HUES64 (cell line): ENCODE measurements at regions not wholly inside any gene's neighbourhood (a gene's known extent, or its start where the extent isn't known, plus 50 kb on each side); places are given as distances from the start of the nearest gene placed in this dataset.

ENCODE experiments used
- H3K27ac ChIP-seq: 2 replicates; pipeline ENCODE4 v1.7.0; 2013; ENCODE audit warnings: low read depth, low read length, inconsistent platforms
- H3K27me3 ChIP-seq: 2 replicates; pipeline ENCODE4 v1.6.1; 2013; ENCODE audit warnings: mild to moderate bottlenecking, low read length; ENCODE audit not compliant: insufficient read depth
- H3K36me3 ChIP-seq: 2 replicates; pipeline ENCODE4 v1.6.1; 2013; ENCODE audit warnings: mild to moderate bottlenecking, low read length; ENCODE audit not compliant: insufficient read depth
- H3K4me1 ChIP-seq: 2 replicates; pipeline ENCODE4 v1.6.1; 2013; ENCODE audit warnings: mild to moderate bottlenecking, low read length, moderate library complexity; ENCODE audit not compliant: insufficient read depth
- H3K4me3 ChIP-seq: 2 replicates; pipeline ENCODE4 v1.5.1; 2013; ENCODE audit warnings: mild to moderate bottlenecking, low read length, moderate library complexity
- H3K9ac ChIP-seq: 2 replicates; pipeline ENCODE4 v1.6.1; 2013; ENCODE audit warnings: mild to moderate bottlenecking, low read depth, low read length
- H3K9me3 ChIP-seq: 2 replicates; pipeline ENCODE4 v1.6.1; 2013; ENCODE audit warnings: low read depth, low read length; ENCODE audit not compliant: insufficient read depth
- WGBS: fragments of 150-250, 120-280 bp; methylation state at CpG from one replicate; pipeline ENCODE4 v1.1.7; 2013; ENCODE audit warnings: missing lambda C conversion rate; 5-methylcytosine and 5-hydroxymethylcytosine counted together

DNA sequence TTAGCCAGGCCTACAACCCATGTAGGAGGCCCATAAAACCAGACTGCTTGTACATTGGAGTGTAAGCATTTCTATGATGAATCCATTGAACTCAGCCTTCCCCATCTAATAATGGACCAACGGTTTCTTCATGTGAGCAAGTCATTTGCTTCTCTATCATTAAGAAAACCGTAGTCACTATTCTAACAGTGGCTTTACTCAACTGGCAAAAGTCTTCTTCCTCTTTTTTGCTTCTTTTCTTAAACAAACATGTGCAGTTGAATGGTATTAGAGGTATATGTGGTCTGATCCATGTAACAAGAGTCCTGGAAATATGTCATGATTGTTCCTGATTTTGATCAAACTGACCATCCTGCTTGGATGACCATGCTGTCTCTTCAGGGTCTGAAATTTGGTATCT lies 132.4 kb upstream of the STXBP5 start:
- H3K4me1 ChIP-seq: no peaks in the 10 kb centered on the region
- no peaks in the 10 kb centered on the region for H3K27me3 ChIP-seq
- H3K9ac ChIP-seq: no peak overlapping the region
- no peaks in the 10 kb centered on the region for H3K36me3 ChIP-seq
- H3K27ac ChIP-seq: no peak overlapping the region
- no peak overlapping the region for H3K4me3 ChIP-seq
- H3K9me3 ChIP-seq: peaks cover 19% of the 10 kb centered on the region
- WGBS: 91% methylated on average over 2 of the region's 2 CpGs

GRCh38 chr6:147075381-147075780 lies 128.8 kb upstream of the STXBP5 start:
- Histone ChIP-seq H3K27me3 (no peaks in the 10 kb centered on the region), H3K4me3 (no peak overlapping the region), H3K27ac (no peak overlapping the region), H3K36me3 (no peaks in the 10 kb centered on the region), H3K4me1 (no peaks in the 10 kb centered on the region), H3K9ac (no peak overlapping the region), H3K9me3 (no peaks in the 10 kb centered on the region)
- WGBS: 95% methylated on average over 1 of the region's 1 CpG

DNA sequence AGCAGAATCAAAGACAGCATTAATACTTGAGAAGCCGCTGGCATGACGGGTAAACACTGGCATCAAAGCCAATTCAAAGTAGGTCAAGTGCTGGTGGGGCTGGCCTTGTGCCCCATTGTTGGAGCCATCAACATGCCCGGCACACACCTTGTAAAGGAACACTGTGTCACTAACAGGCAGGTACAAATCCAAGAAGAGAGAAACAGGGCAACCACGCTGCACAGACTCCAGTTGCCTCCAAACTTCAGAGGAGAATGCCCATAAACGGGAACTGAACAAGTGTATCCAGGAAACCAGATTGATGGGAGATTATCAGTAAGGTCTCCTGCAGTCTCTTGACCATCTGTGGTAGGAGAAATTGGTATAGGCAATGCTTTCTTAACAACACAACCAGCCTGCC lies 127.0 kb upstream of the STXBP5 start:
- H3K36me3 ChIP-seq: no peaks in the 10 kb centered on the region
- no peak overlapping the region for H3K27ac ChIP-seq
- no peak overlapping the region for H3K9ac ChIP-seq
- no peaks in the 10 kb centered on the region for H3K27me3 ChIP-seq
- no peak overlapping the region for H3K4me3 ChIP-seq
- 94% methylated on average over 5 of the region's 5 CpGs for WGBS
- H3K4me1 ChIP-seq: no peaks in the 10 kb centered on the region
- H3K9me3 ChIP-seq: no peaks in the 10 kb centered on the region

DNA sequence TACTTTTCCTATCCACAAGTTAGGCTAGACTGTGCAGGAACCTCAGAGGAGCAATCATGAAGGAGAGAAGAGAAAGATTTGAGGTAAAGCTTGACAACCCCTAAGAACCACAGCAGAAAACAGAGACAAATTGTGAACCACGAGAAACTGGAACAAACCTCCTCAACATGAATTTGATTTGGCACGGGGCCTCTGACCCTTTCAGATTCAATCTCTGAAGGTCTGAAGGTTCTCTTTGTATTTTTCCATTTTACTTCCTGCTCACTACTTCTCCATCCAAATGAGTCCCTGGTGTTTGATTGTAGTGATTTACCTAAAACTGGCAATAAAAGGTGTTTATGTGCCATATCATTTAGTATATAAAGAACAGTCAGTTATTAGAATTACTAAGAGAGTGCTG lies 126.1 kb upstream of the STXBP5 start:
- Histone ChIP-seq H3K4me3 (no peak overlapping the region), H3K9me3 (no peaks in the 10 kb centered on the region), H3K27me3 (no peaks in the 10 kb centered on the region), H3K9ac (no peak overlapping the region), H3K36me3 (no peaks in the 10 kb centered on the region), H3K4me1 (no peaks in the 10 kb centered on the region), H3K27ac (no peak overlapping the region)
- WGBS: 93% methylated on average over 2 of the region's 2 CpGs

GRCh38 chr6:147078602-147079001 lies 125.6 kb upstream of the STXBP5 start:
- Histone ChIP-seq H3K9ac (no peak overlapping the region), H3K27ac (no peak overlapping the region), H3K36me3 (no peaks in the 10 kb centered on the region), H3K27me3 (no peaks in the 10 kb centered on the region), H3K9me3 (no peaks in the 10 kb centered on the region), H3K4me3 (no peak overlapping the region), H3K4me1 (no peaks in the 10 kb centered on the region)
- 91% methylated on average over 2 of the region's 2 CpGs for WGBS

DNA sequence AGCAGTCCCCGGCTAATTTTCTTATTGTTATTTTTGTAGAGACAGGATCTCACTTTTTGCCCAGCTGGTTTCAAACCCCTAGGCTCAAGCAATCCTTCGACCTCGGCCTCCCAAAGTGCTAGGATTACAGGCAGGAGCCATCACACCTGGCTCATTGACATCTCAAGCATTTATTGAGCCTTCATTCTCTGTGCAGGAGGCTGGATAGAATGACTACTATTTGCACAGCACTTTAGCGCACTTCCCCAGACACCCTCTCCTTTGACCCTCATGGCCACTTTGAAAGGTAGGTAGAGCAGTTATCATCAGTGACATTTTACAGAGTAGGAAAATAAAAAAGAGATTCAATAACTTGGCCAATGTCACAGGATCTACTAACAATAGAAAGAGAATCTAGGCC lies 124.0 kb upstream of the STXBP5 start:
- H3K9me3 ChIP-seq: no peaks in the 10 kb centered on the region
- H3K4me3 ChIP-seq: no peak overlapping the region
- H3K36me3 ChIP-seq: no peaks in the 10 kb centered on the region
- no peak overlapping the region for H3K27ac ChIP-seq
- 96% methylated on average over 4 of the region's 4 CpGs for WGBS
- no peak overlapping the region for H3K9ac ChIP-seq
- H3K27me3 ChIP-seq: no peaks in the 10 kb centered on the region
- H3K4me1 ChIP-seq: no peaks in the 10 kb centered on the region

DNA sequence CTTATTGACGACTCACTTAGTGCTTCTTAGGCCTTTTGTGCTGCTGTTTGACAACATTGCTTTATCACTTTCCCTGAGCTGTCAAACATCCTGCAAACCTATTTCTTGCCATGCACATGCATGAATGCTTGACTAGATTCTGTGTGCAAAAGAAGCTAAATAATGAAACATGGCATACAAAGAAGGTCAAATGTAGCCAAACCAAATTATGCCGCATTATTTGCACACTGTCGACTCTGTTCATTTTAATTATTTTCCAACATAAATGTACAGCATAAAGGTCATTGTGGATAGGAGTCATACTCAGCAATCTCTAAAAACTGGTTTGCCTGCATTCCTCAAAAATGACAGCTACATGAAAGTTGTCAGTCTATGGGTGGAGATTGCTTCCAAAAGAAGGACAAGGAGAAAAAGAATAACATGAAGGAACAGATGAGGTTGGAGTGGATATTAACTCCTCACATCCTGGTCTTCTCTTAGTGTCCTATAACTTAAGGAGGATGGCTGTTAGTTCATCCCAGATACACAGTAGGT lies 123.1 kb upstream of the STXBP5 start:
- Histone ChIP-seq H3K9ac (no peak overlapping the region), H3K27ac (no peak overlapping the region), H3K4me3 (no peak overlapping the region), H3K27me3 (no peaks in the 10 kb centered on the region), H3K4me1 (no peaks in the 10 kb centered on the region), H3K9me3 (no peaks in the 10 kb centered on the region), H3K36me3 (no peaks in the 10 kb centered on the region)
- WGBS: 96% methylated on average over 3 of the region's 3 CpGs

DNA sequence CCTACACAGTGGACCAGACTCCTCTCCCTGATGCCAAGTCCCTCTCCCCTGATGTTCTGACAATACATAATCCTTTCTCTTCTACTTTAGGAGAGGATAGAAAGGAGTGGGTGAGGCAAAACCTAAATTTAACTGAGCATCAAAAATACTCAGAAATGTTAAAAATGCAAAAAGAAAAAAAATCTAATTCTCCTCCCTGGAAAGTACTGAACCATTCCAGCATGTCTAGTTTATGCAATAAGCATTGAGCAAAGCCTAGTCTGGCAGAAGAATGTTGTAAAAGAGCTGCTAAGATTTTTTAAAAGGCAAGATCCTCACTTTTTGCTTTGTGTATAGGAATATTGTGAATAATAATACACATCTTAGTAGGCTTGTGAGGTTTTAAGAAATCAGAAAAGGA lies 116.6 kb upstream of the STXBP5 start:
- Histone ChIP-seq H3K9ac (no peak overlapping the region), H3K9me3 (peaks cover 5% of the 10 kb centered on the region; the same call in 1 of the 2 replicates), H3K27ac (no peak overlapping the region), H3K36me3 (no peaks in the 10 kb centered on the region), H3K4me3 (no peak overlapping the region), H3K27me3 (no peaks in the 10 kb centered on the region), H3K4me1 (no peaks in the 10 kb centered on the region)

- Histone ChIP-seq H3K4me3 (no peak overlapping the region), H3K9me3 (peaks cover 5% of the 10 kb centered on the region; the same call in 1 of the 2 replicates), H3K36me3 (no peaks in the 10 kb centered on the region), H3K27ac (no peak overlapping the region), H3K4me1 (no peaks in the 10 kb centered on the region), H3K9ac (no peak overlapping the region), H3K27me3 (no peaks in the 10 kb centered on the region)
- WGBS: 80% methylated on average over 1 of the region's 1 CpG
Observed at GRCh38 chr6:147088861-147089260, 115.4 kb upstream of the STXBP5 start.

DNA sequence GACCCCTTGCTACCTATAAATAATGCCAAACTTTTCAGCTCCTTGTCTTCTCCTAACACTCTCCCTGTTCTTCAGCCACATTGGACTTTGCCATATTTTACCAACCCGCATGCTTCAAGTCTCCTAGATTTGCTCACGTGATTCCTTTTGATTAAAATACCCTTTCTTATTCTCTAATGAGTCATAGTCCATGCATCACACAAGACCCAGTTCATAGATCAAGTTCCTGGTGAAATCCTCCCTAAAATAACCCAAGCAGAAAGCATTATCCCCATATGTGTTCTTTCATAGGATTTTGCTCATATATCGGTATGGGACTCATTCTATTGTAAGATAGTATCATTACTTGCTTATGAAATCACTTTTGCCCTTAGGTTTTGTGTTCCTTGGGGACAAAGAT lies 108.9 kb upstream of the STXBP5 start:
- WGBS: 90% methylated on average over 2 of the region's 3 CpGs
- Histone ChIP-seq H3K4me3 (no peak overlapping the region), H3K9ac (no peak overlapping the region), H3K9me3 (no peaks in the 10 kb centered on the region), H3K27me3 (no peaks in the 10 kb centered on the region), H3K36me3 (no peaks in the 10 kb centered on the region), H3K27ac (no peak overlapping the region), H3K4me1 (no peaks in the 10 kb centered on the region)

- no peaks in the 10 kb centered on the region for H3K4me1 ChIP-seq
- no peaks in the 10 kb centered on the region for H3K27me3 ChIP-seq
- no peak overlapping the region for H3K9ac ChIP-seq
- H3K4me3 ChIP-seq: no peak overlapping the region
- 98% methylated on average over 2 of the region's 3 CpGs for WGBS
- no peaks in the 10 kb centered on the region for H3K36me3 ChIP-seq
- no peak overlapping the region for H3K27ac ChIP-seq
- no peaks in the 10 kb centered on the region for H3K9me3 ChIP-seq
Observed at GRCh38 chr6:147099974-147100373, 104.2 kb upstream of the STXBP5 start.

DNA sequence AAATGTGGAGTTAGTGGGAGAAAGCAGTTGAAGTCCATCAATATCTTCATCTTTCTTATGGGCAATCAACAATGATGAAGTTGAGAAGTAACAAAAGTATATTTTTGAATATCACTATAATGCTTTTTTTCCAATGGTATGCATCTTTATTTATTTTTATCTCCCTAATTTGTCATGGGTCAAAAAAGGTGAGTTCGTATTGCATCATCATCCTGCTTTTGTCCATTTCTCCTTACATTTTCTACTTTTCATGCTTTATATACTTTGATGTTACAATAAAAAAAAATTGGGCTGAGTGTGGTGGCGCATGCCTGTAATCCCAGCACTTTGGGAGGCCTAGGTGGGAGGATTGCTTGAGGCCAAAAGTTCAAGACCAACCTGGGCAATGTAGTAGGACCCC lies 101.2 kb upstream of the STXBP5 start:
- WGBS: 89% methylated on average over 1 of the region's 2 CpGs
- Histone ChIP-seq H3K27ac (no peak overlapping the region), H3K4me1 (no peaks in the 10 kb centered on the region), H3K4me3 (no peak overlapping the region), H3K9me3 (no peaks in the 10 kb centered on the region), H3K9ac (no peak overlapping the region), H3K27me3 (no peaks in the 10 kb centered on the region), H3K36me3 (no peaks in the 10 kb centered on the region)
